ENCODE measurements at regions not wholly inside any gene's neighbourhood (a gene's known extent, or its start where the extent isn't known, plus 50 kb on each side); places are given as distances from the start of the nearest gene placed in this dataset.

DNA sequence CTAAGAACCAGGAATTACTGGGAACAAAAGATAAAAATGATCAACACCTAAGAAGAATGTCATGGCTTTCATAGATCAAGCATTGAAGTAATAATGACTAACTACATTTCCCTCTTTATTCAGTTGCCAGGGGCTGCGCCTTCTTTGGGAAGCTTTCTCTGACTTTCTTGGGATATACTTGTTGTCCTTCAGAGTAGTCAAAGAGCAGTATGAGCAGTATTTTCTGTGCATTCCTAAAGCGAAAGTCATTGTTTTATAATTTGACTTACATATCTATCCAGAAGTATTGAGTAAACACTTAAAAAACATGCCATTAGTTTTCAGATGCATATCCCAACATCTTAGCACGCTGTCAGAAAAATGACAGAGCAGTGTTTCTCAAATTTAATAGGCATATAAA is 2412.4 kb downstream of the PCDH9 start:
- DNase-seq, result no peak

DNA sequence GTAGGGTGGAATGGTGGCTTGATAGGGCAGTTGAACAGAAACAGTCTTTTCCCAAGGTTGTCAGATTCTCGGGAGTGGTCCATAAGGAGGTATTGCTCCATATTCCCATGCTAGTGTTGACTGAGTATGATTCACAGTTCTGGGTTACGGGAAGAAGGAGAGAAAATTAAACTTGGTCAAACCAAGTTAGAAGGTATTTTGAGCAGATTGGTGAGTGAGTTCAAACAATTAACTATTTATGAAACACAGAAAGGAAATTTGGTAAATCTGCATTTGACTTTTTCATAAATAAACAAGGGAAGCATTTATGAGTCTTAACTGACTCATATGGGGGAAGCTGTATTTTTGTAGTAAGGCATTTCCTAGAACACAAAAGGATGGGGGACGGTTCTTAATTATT is 2419.4 kb downstream of the PCDH9 start:
- no peak for DNase-seq

DNA sequence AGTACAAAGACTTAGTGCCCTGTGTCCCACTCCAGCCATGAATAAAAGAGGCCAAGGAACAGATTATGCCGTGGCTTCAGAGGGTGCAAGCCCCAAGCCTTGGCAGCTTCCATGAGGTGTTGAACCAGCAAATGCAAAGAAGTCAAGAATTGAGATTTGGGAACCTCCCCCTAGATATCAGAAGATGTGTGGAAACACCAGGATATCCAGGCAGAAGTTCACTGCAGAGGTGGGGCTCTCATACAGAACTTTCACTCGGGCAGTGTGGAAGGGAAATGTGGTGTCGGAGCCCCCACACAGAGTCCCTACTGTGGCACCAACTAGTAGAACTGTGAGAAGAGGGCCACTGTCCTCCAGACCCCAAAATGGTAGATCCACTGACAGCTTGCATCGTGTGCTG is 2421.4 kb downstream of the PCDH9 start:
- no peak for DNase-seq

DNA sequence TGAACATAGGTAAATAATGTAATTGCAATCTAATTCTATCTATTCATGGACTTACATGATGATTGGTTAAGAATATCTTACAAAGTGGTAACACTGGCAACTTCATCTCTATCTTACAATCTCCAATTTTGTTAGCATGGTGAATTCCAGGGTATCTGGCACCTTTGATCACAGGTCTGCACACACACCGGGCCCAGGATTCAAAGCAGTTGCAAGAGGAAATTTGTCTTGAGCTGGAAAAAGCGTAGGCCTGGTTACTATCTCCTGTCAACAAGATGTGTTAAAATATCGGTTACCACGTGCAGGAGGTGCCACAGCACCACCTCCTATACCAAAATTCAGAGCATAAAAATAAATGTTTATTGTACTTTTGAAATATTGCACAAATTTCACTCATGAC is 2428.4 kb downstream of the PCDH9 start:
- DNase-seq, result no peak

DNA sequence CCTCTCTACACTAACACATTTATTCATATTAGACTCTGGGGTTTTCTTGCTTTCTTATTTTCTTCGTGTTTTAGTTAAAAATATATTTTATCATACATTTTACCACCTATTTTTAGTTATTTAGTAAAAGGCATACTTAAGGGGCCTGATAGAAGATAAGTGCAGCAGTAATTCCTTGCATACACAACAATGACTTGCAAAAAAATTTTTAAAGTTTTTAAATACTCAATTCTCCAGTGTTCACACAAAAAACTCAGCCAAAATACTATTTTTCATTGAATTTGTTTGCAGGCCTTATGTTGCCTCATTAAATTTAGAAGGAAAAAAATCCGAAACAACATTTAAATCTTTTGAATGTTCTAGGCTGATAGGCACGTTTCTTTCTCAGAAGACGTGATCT is 2431.7 kb downstream of the PCDH9 start:
- DNase-seq, result no peak

DNA sequence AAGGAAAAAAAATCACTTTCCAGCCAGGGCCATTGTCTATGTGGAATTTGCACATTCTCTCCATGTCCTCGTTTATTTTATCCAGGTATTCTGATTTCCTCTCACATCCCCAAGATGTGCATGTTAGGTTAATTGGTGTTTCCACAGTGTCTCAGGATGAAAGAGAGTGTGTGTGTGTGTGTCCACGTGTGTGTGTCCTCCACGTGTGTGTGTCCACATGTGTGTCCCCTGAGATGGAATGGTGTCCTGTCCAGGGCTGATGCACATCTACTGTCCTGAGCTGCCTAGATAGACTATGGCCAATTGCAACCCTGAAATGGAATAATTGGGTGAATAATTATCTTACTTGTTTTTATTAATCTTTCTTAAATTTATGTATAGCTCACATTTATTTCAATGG is 2436.5 kb downstream of the PCDH9 start:
- DNase-seq, result no peak

DNA sequence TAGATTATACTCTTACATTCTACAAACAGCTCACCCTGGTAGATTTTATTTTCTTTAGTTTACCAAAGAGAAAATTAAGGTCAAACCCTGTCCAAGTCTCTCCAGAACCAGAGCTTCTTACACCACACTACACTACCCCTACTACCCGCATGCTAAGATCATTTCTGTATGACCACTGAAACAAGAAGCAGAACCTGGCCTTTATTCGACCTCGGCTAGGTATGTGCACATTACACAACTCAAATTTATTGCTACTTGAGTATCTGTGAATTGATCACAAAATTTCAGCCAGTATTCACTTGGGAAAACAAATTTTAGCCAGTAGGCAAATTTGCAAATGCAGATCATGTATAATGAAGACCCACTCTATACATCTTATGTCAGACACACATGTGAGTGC is 2437.0 kb downstream of the PCDH9 start:
- DNase-seq, result no peak

DNA sequence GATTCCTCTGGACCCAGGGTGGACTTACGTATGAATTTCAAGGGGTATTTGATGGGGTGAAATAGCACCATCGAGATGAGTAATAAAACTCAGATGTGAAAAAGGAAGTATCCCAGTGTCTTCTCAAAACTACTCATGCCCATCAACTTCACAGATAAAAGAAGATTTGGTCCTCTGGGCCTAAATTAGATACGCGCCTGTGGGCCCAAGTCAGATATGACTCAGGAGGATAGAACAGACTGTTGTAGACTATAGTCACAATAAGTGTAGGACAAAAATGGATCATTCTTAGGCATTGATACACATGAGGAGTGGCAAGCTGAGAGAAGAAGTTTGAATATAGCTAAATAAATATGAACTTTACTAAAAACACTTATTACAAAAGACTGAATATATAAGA is 2438.8 kb downstream of the PCDH9 start:
- no peak for DNase-seq

DNA sequence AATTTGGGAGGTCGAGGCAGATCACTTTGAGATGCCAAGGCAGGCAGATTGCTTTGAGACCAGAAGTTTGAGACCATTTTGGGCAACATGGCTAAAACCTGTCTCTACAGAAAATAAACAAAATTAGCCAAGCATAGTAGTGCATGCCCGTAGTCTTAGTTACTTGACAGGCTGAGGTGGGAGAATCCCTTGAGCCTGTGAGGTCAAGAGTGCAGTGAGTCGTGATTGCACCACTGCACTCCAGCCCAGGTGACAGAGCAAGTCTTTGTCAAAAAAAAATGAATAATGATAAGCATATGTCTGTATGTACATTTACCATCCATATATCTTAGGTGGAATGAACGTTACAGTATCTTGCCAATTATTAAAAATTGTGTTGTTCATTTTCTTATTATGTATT is 2447.7 kb downstream of the PCDH9 start:
- no peak for DNase-seq

DNA sequence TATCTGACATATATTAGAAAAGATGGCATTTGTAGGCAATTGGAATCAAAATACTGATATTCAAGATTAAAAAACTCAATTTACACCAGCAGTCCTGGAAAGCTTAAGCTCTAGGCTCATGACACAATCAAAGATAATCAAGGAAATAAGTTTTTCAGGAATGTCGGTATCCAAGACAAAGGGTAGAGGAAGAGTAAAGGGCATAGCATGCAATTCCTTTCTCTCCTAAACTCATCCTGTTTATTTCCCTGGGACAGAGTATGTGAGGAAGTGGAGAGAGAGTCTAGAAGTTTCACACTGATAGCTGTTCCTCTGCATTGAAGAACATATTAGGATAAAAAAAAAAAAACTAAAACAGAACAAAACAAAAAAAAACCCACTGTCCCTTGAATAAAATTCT is 2452.1 kb downstream of the PCDH9 start:
- DNase-seq, result no peak

DNA sequence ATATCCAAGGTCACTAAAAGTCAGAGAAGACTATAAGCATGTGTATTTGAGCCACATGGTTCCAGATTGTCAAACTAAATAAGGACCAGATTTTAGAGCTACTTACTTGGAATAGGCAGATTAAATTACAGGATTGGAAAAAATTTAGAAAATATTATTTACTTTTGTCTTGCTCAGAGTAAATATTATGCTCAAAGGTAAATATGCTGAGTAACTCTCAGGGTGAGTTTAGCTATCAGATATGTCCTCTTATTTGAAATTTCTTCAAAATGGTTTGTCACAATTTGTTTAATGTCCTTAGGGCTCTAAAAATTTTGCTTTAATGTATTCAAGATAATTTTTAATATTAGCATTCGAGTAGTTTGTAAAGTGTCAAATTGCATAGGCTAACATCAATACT is 2455.2 kb downstream of the PCDH9 start:
- no peak for DNase-seq

DNA sequence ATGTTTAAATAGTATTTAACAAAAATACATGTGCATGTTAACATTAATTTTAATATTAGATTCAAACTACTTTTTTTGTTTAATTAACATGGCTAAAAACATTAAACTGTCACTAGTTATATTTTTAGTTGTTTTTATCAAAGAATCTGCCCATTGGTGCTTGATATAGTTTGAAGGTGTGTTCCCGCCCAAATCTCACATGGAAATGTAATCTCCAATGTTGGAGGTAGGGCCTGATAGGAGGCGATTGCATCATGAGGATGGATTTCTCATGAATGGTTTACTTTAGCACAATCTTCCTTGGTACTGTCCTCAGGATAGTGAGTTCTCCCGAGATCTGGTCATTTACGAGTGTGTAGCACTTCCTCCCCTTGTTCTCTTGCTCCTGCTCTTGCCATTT is 2459.4 kb downstream of the PCDH9 start:
- no peak for DNase-seq

DNA sequence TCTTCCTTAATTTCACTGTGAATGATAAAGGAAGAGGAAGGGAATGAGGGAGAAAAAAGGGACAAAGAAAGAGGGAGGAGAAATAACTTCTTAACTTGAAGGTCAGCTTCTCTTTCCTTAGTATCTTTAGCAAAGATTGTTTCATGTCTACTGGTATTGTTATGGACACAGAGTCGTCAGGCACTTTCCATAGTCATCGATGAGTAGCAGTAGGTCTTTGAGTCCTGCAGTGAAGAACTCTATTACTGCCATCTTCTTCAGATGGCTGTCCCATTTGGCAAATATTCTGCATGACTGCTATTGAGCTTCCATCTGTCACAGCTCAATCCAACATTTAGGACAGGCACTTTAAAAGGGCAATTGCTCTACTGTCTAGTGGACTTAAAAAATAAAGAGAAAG is 2463.1 kb downstream of the PCDH9 start:
- no peak for DNase-seq

DNA sequence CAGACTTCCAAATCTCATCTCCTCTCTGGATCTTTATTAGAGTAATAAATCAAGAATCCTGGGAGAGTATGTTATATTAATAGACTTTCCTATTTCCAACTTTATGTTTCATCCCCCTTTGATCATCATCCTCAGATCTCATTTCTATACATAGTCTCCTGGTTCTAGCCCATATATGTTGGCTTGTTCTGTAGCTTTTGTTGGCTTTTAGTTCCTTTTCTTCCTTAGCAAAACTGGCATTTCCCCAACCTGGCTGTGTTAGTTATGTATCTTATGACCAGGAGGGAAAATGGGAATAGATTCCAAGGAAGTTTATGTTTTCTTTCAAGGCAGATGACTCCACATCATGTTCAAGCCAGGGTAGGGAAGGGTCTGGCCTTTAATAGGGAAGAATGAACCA is 2464.5 kb downstream of the PCDH9 start:
- DNase-seq, result no peak

DNA sequence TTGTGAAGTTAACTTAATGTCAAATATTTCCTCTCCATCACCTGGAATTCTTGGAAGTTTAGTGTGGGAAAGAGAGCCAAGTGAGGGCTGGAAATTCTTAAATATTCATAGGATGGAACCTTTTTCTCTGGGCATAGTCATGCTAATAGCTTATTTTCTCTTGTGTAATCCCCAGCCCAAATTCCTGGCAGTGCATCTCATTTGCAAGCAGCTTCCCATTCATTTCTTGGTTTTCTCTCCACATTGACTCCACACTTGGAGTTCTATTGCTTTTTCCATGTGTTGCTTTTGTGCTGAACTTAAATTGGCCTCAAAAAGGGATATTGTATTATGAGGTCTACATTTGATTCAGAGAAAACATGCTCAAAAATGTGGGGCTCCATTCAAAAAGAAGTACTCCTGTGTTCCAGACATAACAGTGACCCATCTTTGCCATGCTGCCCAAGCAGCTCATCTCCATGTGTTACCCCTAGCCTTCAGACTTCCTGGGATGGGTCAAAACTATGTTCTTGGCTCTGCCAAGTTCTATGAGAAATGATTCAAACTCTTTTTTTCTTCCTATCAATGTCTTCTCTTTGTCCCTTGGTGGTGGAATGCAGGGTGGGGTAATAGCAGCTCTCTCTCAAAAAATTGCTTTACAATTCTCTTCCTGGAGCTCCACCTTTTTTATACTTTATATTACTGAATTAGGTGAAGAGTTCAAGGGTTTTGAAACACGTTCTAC is 2471.5 kb downstream of the PCDH9 start:
- DNase-seq, result no peak

DNA sequence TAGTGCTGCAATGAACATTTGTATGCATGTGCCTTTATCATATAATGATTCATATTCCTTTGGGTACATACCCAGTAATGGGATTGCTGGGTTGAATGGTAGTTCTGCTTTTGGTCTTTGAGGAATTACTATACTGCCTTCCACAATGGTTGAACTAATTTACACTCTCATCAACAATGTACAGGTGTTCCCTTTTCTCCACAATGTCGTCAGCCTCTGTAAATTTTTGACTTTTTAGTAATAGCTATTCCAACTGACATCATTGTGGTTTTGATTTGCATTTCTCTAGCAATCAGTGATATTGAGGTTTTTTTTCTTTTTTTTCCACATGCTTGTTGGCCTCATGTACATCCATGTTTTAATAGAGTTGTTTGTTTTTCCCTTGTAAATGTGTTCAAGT is 2473.5 kb downstream of the PCDH9 start:
- DNase-seq, result no peak

DNA sequence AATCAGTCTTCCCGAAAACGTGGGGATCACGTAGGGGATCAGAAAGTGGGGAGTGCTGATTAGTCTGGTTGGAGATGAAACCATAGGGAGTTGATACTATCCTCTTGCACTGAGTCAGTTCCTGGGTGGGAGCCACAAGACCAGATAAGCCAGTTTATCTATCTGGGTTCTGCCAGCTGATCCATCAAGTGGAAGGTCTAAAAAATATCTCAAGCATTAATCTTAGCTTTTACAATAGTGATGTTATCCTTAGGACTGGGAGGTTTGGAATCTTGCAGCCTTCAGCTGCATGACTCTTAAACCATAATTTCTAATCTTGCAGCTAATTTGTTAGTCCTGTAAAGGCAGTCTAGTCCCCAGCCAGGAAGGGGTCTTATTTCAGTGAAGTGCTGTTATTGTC is 2474.2 kb downstream of the PCDH9 start:
- DNase-seq, result no peak

DNA sequence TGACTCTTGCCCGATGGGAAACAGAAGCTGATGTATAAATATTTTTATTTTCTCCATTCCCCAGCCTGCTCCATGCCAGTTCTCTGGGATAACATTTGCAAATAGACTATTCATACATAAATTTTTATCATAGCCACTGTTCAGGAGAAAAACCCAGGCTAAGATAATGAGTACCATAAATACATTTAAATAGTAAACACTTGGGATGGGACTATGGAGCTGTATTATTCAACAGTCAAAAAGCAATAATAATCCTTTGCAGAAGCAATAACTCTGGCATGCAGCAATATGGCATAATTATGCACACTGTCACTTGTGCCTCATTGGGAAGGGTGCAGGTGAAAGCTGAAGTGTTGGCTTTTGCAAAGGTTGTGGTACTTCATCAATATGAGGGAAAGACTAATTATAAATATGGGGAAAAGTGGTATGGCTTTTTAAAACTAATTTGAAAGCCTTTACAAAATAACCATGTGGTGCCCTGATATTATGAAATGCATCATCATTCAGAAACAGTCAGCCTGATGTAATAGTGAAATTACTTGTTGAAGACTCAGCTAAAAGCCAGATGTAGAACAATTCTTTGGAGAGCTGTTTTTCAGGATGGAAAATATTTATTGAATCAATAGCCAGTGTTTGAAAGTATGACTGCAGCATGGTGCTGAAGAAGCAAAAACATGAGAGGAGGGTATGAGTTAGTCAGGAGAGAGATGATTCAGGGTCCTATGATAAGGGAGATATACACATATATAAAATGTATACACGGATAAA is 2476.7 kb downstream of the PCDH9 start:
- DNase-seq, result no peak

DNA sequence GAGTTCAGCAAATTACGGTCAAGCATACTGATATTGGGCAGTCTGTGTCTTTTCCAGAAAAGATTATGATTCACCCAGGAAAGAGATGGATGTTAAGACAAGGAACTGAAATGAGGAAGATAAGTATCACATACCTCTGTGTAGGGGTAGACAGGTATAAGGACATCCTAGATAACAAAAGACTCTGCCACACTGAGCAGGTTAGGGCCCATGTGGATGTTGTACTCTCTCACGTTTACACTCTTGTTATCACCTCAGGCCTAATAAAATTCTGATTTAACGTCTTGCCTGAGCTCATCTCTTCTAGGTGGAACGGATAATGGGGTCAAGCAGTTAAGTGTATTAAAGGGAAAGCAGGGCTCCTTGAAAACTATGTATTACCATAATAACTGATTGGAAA is 2480.8 kb downstream of the PCDH9 start:
- DNase-seq, result no peak

DNA sequence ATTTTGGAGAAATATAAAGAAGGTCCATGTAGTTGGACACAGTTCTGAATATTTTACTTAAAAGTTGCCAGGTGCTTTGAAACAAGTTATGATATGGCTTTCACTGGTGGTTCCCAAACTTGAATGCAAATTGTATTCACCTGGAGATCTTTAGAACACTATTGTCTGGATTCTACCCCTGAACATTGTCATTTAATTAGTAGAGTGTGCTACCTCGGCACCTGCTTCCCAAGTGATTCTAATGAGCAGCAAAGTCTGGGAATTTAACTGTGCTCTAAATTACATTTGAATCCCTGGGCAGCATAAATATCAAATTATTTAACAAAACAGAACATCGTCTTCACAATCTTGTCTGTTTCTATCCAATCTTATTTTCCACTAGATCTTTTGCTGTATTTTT is 2483.3 kb downstream of the PCDH9 start:
- no peak for DNase-seq

DNA sequence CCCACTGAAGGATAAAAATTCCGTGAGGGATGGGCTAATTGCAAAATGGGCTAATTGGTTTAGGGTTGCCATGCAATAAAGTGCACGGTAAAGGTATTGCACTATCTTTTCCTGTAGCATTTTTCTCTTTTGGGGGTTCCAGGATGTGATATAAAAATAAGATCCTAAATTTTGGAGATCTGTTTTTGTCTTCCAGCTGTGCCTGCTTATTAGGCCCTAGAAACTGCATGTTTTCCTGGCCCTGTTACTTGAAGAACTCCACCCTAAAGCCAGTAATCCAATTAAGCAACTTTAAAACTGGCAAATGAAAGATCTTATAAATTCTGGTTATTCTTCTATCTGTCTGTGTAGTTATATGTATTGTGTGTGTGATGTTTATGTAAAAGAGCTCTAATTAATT is 2489.6 kb downstream of the PCDH9 start:
- no peak for DNase-seq

DNA sequence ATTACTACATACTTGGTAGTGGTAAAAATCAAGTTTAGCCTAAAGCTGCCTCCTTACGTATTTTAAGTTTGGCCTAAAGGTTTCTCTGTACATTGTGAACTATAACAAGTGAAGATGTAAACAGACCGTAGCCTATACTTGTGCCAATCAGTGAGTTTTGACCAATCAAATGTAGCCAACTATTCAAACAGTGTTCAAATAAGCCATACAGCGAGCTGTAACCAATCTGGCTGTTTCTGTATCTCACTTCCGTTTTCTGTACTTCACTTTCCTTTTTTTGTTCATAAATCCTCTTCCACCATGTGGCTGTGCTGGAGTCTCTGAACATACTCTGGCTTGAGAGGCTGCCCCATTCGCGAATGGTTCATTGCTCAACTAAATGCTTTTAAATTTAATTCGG is 2504.6 kb downstream of the PCDH9 start:
- DNase-seq, result no peak

DNA sequence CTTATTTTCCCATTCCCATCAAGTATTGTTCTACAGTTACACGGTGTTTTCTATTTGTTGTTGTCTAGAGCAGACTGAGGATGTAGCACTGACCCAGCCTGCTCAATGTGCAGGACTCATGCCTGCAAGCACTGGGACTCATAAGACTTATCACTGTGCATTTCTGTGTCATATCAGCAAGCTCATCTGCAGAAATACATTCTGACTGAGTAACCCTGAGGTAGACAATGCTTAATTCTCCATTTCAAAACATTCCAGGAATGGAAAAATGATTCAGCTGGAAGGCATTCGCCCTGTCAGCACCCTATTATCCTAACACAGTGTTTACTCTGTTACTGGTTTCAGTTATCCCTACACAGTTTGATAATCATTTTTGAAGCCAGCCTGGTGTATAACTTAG is 2506.4 kb downstream of the PCDH9 start:
- no peak for DNase-seq

DNA sequence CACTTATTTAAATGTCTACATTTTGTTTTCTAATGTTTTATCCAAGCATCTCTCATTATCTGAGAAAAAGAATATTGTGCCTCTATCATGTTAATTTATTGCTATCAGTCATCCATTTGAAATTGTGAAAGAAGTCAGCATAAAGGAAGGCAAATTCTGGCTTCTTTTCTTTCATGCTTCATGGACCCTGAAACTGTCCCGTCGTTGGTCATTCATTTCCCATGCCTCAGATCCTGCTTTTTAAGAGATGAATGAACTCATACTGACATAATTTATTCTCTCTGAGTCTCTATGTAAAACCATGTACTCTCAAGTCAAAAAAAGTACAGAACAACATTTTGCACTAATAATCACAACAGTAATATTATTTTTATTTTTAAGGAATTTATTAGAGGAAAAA is 2512.0 kb downstream of the PCDH9 start:
- DNase-seq, result no peak

DNA sequence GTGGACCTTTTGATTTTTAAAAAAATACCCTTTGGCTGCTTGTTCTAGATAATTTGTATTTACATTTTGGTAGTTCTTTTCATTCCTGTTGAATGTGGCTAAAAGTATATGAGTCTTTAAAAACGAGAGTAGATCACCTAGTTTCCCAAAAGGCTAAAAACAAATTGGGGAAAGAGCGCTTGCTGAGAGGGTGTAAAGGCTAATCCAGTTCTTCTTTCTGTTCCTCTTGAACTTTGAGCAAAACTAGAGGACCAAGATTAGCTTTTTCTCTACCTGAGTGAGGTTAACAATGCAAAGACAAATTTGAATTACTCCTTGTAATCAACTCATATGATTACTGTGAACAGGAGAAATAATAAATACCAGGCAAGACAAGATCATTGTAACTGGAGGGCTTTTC is 2513.2 kb downstream of the PCDH9 start:
- DNase-seq, result no peak
